Astrocyte (in vitro differentiated cells and primary cell): ENCODE measurements at regions not wholly inside any gene's neighbourhood (a gene's known extent, or its start where the extent isn't known, plus 50 kb on each side); places are given as distances from the start of the nearest gene placed in this dataset.
"Not testable (repeated sequence)": the region's sequence is repeated elsewhere in the genome, so short reads cannot be mapped to it uniquely, and the experiment has no call there.

Experiments
- DNase-seq: peaks from one replicate; pipeline ENCODE4 v3.0.0-alpha.2; 2010; ENCODE audit warnings: low read depth
- FAIRE-seq: peaks from 2 replicates; lab custom pipeline; 2011; peaks lifted over from hg19 to GRCh38; lab: Jason Lieb, UNC
- H2AFZ ChIP-seq: 2 replicates; pipeline ENCODE4 v1.6.0; 2012; ENCODE audit warnings: low read depth, low read length, inconsistent platforms
- H3K27ac ChIP-seq: 2 replicates; pipeline ENCODE4 v1.5.1; 2011; ENCODE audit warnings: low read depth, low read length, inconsistent platforms
- H3K27me3 ChIP-seq: 2 replicates; pipeline ENCODE4 v1.6.0; 2011; ENCODE audit warnings: low read length, inconsistent platforms; ENCODE audit not compliant: insufficient read depth
- H3K36me3 ChIP-seq: 2 replicates; pipeline ENCODE4 v1.5.1; 2011; ENCODE audit warnings: low read length, inconsistent platforms; ENCODE audit not compliant: insufficient read depth
- H3K4me1 ChIP-seq: 2 replicates; pipeline ENCODE4 v1.5.1; 2011; ENCODE audit warnings: low read length, inconsistent platforms; ENCODE audit not compliant: insufficient read depth
- H3K4me2 ChIP-seq: 2 replicates; pipeline ENCODE4 v1.6.0; 2012; ENCODE audit warnings: low read length, inconsistent platforms
- H3K4me3 ChIP-seq: 2 replicates; pipeline ENCODE4 v1.5.1; 2011; ENCODE audit warnings: low read depth, mild to moderate bottlenecking, low read length, inconsistent platforms; ENCODE audit not compliant: insufficient read depth
- H3K79me2 ChIP-seq: 2 replicates; pipeline ENCODE4 v1.6.0; 2012; ENCODE audit warnings: mild to moderate bottlenecking, low read length, inconsistent platforms; ENCODE audit not compliant: insufficient read depth
- H3K9ac ChIP-seq: 2 replicates; pipeline ENCODE4 v1.6.0; 2012; ENCODE audit warnings: mild to moderate bottlenecking, low read length, inconsistent platforms
- H3K9me3 ChIP-seq: 2 replicates; pipeline ENCODE4 v1.5.1; 2012; ENCODE audit warnings: low read depth, mild to moderate bottlenecking, low read length, inconsistent platforms; ENCODE audit not compliant: insufficient read depth
- H4K20me1 ChIP-seq: 2 replicates; pipeline ENCODE4 v1.6.0; 2012; ENCODE audit warnings: low read length, inconsistent platforms; ENCODE audit not compliant: insufficient read depth
- H3K27ac Mint-ChIP-seq: one replicate; pipeline ENCODE4 v1.8.0; 2021; ENCODE audit warnings: mild to moderate bottlenecking, mixed read lengths; ENCODE audit not compliant: unreplicated experiment
- H3K27me3 Mint-ChIP-seq: one replicate; pipeline ENCODE4 v1.8.0; 2021; ENCODE audit warnings: low read depth, mixed read lengths; ENCODE audit not compliant: unreplicated experiment
- H3K36me3 Mint-ChIP-seq: one replicate; pipeline ENCODE4 v1.8.0; 2021; ENCODE audit warnings: low read depth, mixed read lengths; ENCODE audit not compliant: unreplicated experiment
- H3K4me1 Mint-ChIP-seq: one replicate; pipeline ENCODE4 v1.8.0; 2021; ENCODE audit warnings: low read depth, mixed read lengths; ENCODE audit not compliant: unreplicated experiment
- H3K4me3 Mint-ChIP-seq: one replicate; pipeline ENCODE4 v1.8.0; 2021; ENCODE audit warnings: mild to moderate bottlenecking, moderate library complexity, mixed read lengths; ENCODE audit not compliant: unreplicated experiment
- H3K9me3 Mint-ChIP-seq: one replicate; pipeline ENCODE4 v1.8.0; 2021; ENCODE audit warnings: mild to moderate bottlenecking, mixed read lengths; ENCODE audit not compliant: unreplicated experiment
- CTCF ChIP-seq: IDR thresholded peaks from 2 replicates; pipeline ENCODE4 v1.5.1; 2011; ENCODE audit warnings: low read depth, mild to moderate bottlenecking, inconsistent platforms, low read length, moderate library complexity; ENCODE audit not compliant: insufficient read depth
- EZH2 ChIP-seq: IDR thresholded peaks from 2 replicates; pipeline ENCODE4 v1.6.1; 2012; ENCODE audit warnings: mild to moderate bottlenecking, low read length, inconsistent platforms; ENCODE audit not compliant: insufficient read depth

GRCh38 chr2:84170979-84171378, 288.1 kb downstream of the SUCLG1 start:
- FAIRE-seq (no peak), DNase-seq (no peak)
- H4K20me1 ChIP-seq, result no peaks in the 10 kb centered on the region
- peaks cover 2% of the 10 kb centered on the region for H3K36me3 Mint-ChIP-seq
- no peak overlapping the region for H3K4me3 Mint-ChIP-seq
- no peaks in the 10 kb centered on the region for H3K27me3 ChIP-seq
- H3K4me1 ChIP-seq, result no peaks in the 10 kb centered on the region
- H3K4me2 ChIP-seq, result no peak overlapping the region
- peaks cover 2% of the 10 kb centered on the region for H3K4me1 Mint-ChIP-seq
- H3K9me3 ChIP-seq, result no peaks in the 10 kb centered on the region
- H3K27ac Mint-ChIP-seq, result no peak overlapping the region
- no peaks in the 10 kb centered on the region for H3K79me2 ChIP-seq
- TF ChIP-seq CTCF (no peak), EZH2 (no peak)
- H3K9me3 Mint-ChIP-seq, result peaks cover 3% of the 10 kb centered on the region
- H3K27ac ChIP-seq, result no peak overlapping the region
- H3K4me3 ChIP-seq, result no peak overlapping the region
- no peaks in the 10 kb centered on the region for H3K36me3 ChIP-seq
- no peak overlapping the region for H2AFZ ChIP-seq
- no peak overlapping the region for H3K9ac ChIP-seq
- H3K27me3 Mint-ChIP-seq, result no peaks in the 10 kb centered on the region

GRCh38 chr2:84169871-84170270, 289.2 kb downstream of the SUCLG1 start:
- Histone ChIP-seq H3K36me3 (no peaks in the 10 kb centered on the region), H3K27me3 (no peaks in the 10 kb centered on the region), H3K9me3 (no peaks in the 10 kb centered on the region), H3K4me3 (no peak overlapping the region), H2AFZ (no peak overlapping the region), H3K27ac (no peak overlapping the region), H3K4me2 (no peak overlapping the region), H4K20me1 (no peaks in the 10 kb centered on the region), H3K79me2 (no peaks in the 10 kb centered on the region), H3K4me1 (no peaks in the 10 kb centered on the region), H3K9ac (no peak overlapping the region)
- Mint-ChIP-seq H3K27me3 (no peaks in the 10 kb centered on the region), H3K4me3 (no peak overlapping the region), H3K4me1 (no peaks in the 10 kb centered on the region), H3K9me3 (peaks cover 3% of the 10 kb centered on the region), H3K36me3 (peaks cover 2% of the 10 kb centered on the region), H3K27ac (no peak overlapping the region)
- no peak for DNase-seq
- TF ChIP-seq EZH2 (no peak), CTCF (no peak)
- FAIRE-seq, result no peak

- H3K27me3 ChIP-seq, H3K27ac Mint-ChIP-seq, H3K4me3 Mint-ChIP-seq, H3K27me3 Mint-ChIP-seq, H2AFZ ChIP-seq, H3K9me3 Mint-ChIP-seq, H3K9ac ChIP-seq, H3K9me3 ChIP-seq, H3K4me1 Mint-ChIP-seq, H3K27ac ChIP-seq, H3K4me2 ChIP-seq, H3K79me2 ChIP-seq, DNase-seq, FAIRE-seq, H3K36me3 Mint-ChIP-seq, H3K36me3 ChIP-seq, H3K4me1 ChIP-seq, H4K20me1 ChIP-seq, H3K4me3 ChIP-seq: not testable (repeated sequence)
These were observed 290.5 kb downstream of the SUCLG1 start for GRCh38 chr2:84168552-84168951.
